ENCODE measurements at regions not wholly inside any gene's neighbourhood (a gene's known extent, or its start where the extent isn't known, plus 50 kb on each side); places are given as distances from the start of the nearest gene placed in this dataset.

- no peak for TF ChIP-seq EZH2 (IDR thresholded peaks at IDR 0.05; ENCODE audit: low read length)
- no peak for TF ChIP-seq CTCF (optimal IDR thresholded peaks at IDR 0.05 in 1 of 3, IDR thresholded peaks at IDR 0.05 in 1 of 3, conservative IDR thresholded peaks at IDR 0.05 in 1 of 3; ENCODE audit: extremely low read depth in 1 of 3, insufficient read depth in 2 of 3, low read length in 3 of 3)
- Histone ChIP-seq H3K27ac (ENCODE audit: control insufficient read depth, insufficient read depth, low read length) (no peak overlapping the region), H3K36me3 (ENCODE audit: control insufficient read depth in 2 of 2, extremely low read depth in 1 of 2, insufficient read depth in 2 of 2, low read length in 2 of 2) (no peaks in the 10 kb centered on the region), H3K9me3 (ENCODE audit: control insufficient read depth, low read depth, low read length) (no peaks in the 10 kb centered on the region), H2AFZ (ENCODE audit: control insufficient read depth, low read length) (no peak overlapping the region), H3K9me1 (ENCODE audit: control insufficient read depth, extremely low read depth, insufficient read depth, low read length) (no peaks in the 10 kb centered on the region), H3K27me3 (ENCODE audit: control insufficient read depth, extremely low read depth, insufficient read depth, low read length) (no peaks in the 10 kb centered on the region), H3K4me3 (ENCODE audit: control insufficient read depth in 2 of 3, extremely low read depth in 1 of 3, insufficient read depth in 2 of 3, low read depth in 1 of 3, low read length in 3 of 3) (no peak overlapping the region), H3K9ac (ENCODE audit: control insufficient read depth, extremely low read depth, insufficient read depth, low read length) (no peak overlapping the region), H3K4me2 (ENCODE audit: control insufficient read depth, extremely low read depth, insufficient read depth, low read depth, low read length) (no peak overlapping the region), H4K20me1 (ENCODE audit: control insufficient read depth, extremely low read depth, insufficient read depth, low read length) (no peaks in the 10 kb centered on the region), H3K79me2 (ENCODE audit: control insufficient read depth, insufficient read depth, low read length) (no peaks in the 10 kb centered on the region), H3K4me1 (ENCODE audit: control insufficient read depth, extremely low read depth, insufficient read depth, low read length) (no peaks in the 10 kb centered on the region)
- dilution Hi-C loops (cut with MboI; ENCODE audit: extremely low pct_ligation_motif_present, low sequenced_read_pairs), result no loop called here
- DNase-seq (ENCODE audit: low read depth, low spot score), result no peak
- FAIRE-seq, result no peak
Observed at GRCh38 chrX:34848281-34848680, 94.3 kb upstream of the FAM47B start.

GRCh38 chrX:34849371-34849770 lies 93.2 kb upstream of the FAM47B start:
- H3K9me3 ChIP-seq (ENCODE audit: control insufficient read depth, low read depth, low read length), result no peaks in the 10 kb centered on the region
- no peaks in the 10 kb centered on the region for H3K9me1 ChIP-seq (ENCODE audit: control insufficient read depth, extremely low read depth, insufficient read depth, low read length)
- no peak overlapping the region for H3K4me3 ChIP-seq (ENCODE audit: control insufficient read depth in 2 of 3, extremely low read depth in 1 of 3, insufficient read depth in 2 of 3, low read depth in 1 of 3, low read length in 3 of 3)
- no peaks in the 10 kb centered on the region for H3K27me3 ChIP-seq (ENCODE audit: control insufficient read depth, extremely low read depth, insufficient read depth, low read length)
- H4K20me1 ChIP-seq (ENCODE audit: control insufficient read depth, extremely low read depth, insufficient read depth, low read length), result no peaks in the 10 kb centered on the region
- TF ChIP-seq CTCF (optimal IDR thresholded peaks at IDR 0.05 in 1 of 3, IDR thresholded peaks at IDR 0.05 in 1 of 3, conservative IDR thresholded peaks at IDR 0.05 in 1 of 3; ENCODE audit: extremely low read depth in 1 of 3, insufficient read depth in 2 of 3, low read length in 3 of 3), result no peak
- TF ChIP-seq EZH2 (IDR thresholded peaks at IDR 0.05; ENCODE audit: low read length), result no peak
- no peak for FAIRE-seq
- no peak overlapping the region for H3K27ac ChIP-seq (ENCODE audit: control insufficient read depth, insufficient read depth, low read length)
- H3K4me1 ChIP-seq (ENCODE audit: control insufficient read depth, extremely low read depth, insufficient read depth, low read length), result no peaks in the 10 kb centered on the region
- DNase-seq (ENCODE audit: low read depth, low spot score), result no peak
- no peak overlapping the region for H3K9ac ChIP-seq (ENCODE audit: control insufficient read depth, extremely low read depth, insufficient read depth, low read length)
- no peak overlapping the region for H3K4me2 ChIP-seq (ENCODE audit: control insufficient read depth, extremely low read depth, insufficient read depth, low read depth, low read length)
- H3K36me3 ChIP-seq (ENCODE audit: control insufficient read depth in 2 of 2, extremely low read depth in 1 of 2, insufficient read depth in 2 of 2, low read length in 2 of 2), result no peaks in the 10 kb centered on the region
- H2AFZ ChIP-seq (ENCODE audit: control insufficient read depth, low read length), result no peak overlapping the region
- dilution Hi-C loops (cut with MboI; ENCODE audit: extremely low pct_ligation_motif_present, low sequenced_read_pairs), result no loop called here
- no peaks in the 10 kb centered on the region for H3K79me2 ChIP-seq (ENCODE audit: control insufficient read depth, insufficient read depth, low read length)
